Superior temporal gyrus (tissue), 1 donor: ENCODE measurements at regions not wholly inside any gene's neighbourhood (a gene's known extent, or its start where the extent isn't known, plus 50 kb on each side); places are given as distances from the start of the nearest gene placed in this dataset.
"Not testable (repeated sequence)": the region's sequence is repeated elsewhere in the genome, so short reads cannot be mapped to it uniquely, and the experiment has no call there.

ENCODE experiments used
- DNase-seq: peaks from one replicate; pipeline ENCODE4 v3.0.0-alpha.2; 2016; ENCODE audit errors: extremely low spot score

DNA sequence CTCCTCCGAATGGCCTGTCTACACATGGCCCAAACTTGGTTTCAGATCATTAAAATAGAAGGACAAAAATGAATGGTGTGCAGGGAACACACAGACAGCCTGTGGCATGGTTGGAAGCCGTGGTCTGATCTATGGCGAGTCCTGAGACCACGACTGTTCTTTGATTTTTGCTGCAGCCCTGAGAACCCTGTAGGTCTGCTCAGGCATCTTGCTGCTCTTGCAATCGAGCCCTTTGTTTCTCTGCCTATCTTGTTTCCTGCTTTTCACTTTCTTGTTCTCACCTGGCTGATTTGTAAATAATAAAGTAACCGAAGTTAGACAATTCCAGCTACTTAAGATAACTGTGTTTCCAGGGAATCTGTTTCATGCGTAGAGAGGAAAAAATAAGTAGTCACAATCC is 54.1 kb upstream of the NBPF9 start:
- DNase-seq, result not testable (repeated sequence)

DNA sequence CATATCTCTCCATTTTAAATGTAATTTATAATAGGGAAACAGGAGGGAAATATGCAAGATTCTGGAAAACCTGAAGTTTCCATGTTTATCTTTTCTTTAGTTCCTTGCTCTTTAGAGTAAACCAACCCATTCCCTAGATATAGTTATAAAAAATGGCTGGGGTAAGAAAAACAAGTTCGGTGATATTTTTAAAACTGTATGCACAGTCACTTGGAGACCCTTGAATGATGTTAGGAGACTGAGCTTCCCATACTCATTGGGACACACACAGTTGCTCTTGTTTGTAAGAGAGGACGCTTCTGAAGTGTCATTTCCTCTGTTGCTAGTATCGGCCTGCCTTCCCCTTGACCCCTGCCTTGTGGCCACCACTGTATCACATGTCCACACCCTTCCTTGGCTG is 55.0 kb upstream of the NBPF9 start:
- not testable (repeated sequence) for DNase-seq

DNA sequence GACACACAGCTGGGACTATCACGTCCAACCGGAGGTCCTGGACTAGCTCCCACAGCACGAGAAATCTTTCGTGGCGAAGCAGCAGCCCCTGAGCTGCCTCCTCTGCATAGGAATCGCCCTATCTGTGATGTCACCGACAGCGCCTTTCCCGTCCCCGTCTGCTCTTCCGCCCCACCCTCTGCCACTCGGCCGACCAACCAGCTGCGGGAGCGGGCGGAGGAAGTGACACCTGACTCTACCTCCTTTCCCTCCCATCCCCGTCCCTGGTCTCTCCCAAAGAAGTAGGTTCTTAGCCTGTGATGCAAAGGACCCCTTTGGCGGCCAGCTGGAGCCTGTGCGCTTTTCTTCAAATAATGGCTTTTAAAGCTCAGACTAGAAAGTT is 59.7 kb upstream of the NBPF9 start:
- not testable (repeated sequence) for DNase-seq

DNA sequence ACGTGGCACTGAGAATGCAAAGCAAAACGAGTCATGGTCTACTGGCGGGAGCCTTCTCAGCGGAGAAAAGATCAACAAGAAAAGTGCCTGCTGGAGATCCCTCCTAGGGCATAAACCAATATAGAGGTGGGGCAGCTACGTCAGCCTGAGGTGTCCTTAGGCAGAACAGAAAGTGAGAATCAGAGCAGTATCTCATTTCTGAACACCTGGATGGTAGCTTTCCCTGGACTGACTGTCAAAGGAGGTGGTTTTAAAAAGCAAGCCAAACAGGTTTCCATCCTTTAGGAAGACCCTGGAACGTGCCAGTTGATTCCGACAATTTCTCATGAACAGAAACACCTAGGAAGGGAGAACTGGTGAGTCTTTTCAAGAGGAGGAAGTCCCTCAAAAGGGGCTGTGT is 71.4 kb upstream of the NBPF9 start:
- peak; percentile 1 for DNase-seq

DNA sequence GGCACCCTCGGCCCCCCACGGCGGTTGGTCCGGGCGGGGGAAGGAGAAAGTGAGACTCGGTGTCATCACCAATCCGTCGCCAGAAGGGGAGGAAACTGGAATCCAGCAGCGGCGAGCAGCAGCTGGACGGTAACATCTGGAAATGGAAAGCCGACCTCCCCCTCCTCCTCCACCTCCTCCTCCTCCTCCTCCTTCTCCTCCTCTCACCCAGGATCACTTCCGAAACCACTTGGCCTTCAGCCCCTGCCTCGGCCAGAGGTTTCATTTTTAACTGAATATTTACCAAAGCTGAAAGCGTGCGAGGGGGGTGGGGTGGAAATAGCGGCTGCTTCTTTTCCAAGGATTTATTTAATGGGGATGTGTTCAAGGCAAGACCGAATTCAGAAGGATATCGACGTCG is 72.5 kb upstream of the NBPF9 start:
- DNase-seq, result not testable (repeated sequence)

DNA sequence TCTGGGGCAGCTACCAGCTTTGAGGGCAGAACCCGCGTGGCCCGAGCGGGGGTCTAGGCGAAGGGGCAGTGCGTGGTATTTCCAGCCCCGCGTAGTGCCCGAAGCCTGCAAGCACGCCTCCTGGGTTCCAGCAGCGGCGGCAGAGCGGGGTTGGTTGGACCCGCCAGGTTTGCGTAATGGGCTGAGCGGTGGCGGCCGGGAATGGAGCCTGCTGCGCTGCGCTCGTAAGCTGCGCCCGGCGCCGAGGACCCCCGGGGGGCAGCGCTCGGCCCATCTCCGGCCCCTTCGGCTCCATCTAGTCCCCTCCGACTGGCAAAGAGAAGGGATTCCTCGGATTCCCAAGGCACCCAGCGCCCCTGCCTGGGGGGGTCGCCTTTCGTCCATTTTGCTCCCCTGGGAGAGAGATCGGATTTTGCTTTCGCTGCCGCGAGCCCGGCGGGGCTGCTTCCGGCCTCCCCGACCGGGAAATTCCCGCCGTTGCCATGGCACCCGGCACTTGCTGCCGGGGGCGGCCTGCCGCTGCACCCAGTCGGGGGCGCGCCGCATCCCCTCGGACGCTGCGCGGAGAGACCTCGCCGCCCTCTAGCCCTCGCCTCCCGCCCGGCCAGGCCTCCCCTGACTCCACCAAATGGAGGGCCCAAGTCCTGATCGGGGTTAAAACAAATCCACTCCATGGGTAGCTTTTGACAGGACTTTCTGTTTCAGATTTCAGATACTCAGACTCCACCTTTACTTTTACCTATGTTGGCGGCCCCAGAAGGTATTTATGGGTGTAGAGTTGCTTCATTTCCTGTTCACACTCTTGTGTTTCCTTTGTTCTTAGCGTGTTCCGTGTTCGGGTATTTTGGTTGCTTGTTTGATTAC is 73.3 kb upstream of the NBPF9 start:
- peak; percentile 32 for DNase-seq

DNA sequence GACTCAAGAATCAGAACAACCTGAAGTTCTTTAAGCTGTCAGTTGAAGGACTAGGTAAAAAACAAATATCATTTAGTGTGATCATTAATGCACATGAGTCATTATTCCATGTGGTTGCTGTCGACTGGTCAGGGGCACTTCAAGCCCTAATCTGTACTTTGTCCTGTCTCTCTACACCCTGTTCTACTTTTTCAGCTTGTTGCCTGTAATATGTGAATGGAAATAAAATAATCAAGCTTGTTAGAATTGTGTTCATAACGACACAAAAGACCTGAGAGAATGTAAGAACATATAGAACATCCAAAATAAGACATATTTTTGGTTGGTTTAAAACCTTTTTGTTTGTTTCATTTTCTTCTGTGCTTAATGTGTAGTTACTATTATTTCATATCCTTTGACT is 87.4 kb upstream of the NBPF9 start:
- DNase-seq, result peak; percentile 2

DNA sequence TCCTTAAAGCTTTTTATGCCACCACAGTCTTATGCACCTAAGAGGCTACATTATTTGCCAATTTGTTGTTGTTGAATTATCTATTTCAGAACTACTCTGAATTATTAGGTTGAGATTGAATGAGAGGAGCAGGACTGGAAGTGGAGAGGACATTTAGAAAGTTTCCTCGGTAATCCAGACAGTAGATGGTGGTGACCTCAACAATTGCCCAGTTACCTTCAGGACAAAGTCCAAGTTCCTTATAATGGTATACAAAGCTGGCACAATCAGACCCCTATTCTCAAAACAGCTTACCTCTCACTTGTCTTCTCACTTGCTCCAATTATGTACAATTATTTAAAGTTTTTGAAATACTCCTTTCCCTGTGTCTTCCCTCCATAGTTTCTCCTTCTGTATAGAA is 93.3 kb upstream of the NBPF9 start:
- peak; percentile 10 for DNase-seq

DNA sequence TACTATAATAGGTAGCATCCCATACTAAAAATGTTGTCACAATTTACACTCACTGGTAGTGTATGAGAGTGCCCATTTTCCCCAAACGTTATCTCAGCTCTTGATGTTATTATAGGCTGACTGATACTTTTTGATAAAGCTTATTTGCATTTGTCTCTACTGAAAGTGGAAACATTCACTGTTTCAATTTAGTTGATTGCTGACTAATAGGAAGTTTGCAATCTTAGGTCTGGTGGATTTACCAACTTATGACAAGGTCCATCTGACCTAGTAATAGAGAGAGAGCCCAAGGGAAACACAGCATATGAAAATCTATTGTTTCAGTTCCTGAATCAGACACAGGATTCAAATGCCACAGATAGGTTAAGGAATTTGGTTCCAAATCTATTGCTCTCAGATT is 97.2 kb upstream of the NBPF9 start:
- DNase-seq, result peak; percentile 18

DNA sequence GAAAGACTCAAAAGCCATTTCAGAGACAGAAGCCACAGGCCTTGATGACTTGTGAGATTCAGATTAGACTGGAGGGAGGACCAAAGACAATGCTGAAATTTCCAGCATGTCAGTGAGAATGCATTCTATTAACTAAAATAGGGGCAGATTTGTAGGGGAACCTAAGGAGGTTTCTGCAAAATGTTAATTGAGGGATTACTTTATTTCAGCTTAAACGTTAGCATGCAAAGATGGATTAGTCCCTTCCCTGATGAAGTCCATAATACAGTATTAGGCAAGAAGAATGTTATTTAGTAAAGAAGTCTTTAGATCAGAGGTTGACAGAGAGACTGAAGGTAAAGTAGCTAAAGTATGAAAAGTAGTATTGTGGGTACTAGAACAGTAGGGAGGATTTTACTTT is 98.9 kb upstream of the NBPF9 start:
- not testable (repeated sequence) for DNase-seq

DNA sequence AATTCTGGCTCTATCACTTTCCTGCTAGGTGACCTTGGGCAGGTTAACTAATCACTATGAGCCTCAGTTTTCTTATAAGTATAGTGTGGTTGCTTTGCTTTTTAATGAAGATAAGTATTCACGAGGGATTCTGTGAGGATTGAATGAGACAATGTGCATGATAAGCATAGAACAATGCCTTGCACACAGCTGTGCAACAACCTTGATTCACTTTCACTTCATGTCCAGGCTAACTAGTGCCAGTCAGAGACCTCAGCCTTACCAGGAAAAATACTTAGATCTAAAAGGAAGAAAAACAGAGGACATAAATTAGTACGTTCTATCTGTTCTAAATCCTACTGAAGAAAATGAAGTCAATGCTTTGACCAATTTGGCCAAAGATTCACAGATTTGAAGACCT is 101.0 kb upstream of the NBPF9 start:
- not testable (repeated sequence) for DNase-seq

DNA sequence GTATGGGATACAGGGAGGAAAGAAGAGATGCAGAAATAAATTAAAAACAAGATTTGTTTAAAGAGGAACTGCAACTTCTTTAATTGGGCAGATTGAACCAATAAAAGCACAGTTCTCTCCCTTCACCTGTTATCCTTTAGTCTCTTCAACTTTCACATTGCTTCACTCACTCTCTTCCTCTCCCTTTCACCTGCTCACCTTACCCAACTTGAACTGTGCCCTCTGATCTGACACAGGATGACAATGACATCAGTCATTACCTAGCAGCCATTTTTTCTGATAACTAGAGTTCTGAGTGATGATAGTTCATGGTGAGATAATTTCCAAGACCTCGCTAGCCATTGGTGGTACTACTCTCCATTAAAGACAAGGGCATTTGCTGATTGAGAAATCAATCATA is 105.5 kb upstream of the NBPF9 start:
- DNase-seq, result not testable (repeated sequence)

DNA sequence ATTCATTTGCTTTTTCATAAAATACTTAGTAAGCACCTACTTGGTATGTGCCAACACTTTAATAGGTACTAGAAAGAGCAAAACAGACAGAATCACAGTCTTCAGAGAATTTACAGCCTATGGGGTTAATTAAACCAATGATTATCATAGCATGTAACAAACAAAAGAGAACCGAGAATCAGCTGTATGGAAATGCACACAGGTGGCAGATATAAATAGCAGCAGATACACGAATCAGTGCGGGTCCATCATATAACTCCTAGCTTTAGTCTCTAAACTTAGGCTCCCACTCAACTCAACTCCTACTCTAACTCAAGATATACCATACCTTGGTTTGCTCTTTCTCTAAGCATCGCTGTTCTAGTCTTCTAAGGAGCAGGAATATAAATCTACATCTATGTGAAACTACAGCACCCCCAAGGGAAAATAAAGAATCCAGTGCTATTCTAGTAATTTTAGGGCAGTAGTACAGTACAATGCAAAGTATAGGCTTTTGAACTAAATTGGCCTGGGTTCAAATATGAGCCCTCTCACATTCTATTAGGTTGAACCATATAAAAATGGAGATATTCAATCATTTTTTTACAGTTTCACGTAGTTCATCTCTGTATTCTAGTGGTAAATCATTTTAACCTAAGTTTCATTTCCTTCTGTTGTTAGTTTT is 108.5 kb upstream of the NBPF9 start:
- DNase-seq, result not testable (repeated sequence)

DNA sequence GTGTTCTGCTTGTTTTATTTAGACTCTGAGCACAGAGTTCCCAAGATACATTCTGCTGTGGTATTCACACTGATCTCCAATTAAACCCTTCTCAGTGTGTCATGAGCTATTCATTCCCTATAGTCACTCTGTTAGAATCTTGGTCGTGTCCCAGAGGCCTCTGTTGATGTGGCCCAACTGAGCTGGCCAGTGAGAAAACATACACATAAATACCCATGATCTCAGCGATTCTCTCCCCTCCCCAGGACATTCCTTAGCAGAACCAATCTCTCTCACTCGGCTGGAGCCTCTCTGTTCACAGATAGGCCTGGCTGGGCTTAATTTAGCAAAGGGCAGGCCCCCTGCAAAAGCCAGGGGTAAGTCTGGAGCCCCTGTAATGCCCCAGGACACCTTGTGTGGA is 109.6 kb upstream of the NBPF9 start:
- DNase-seq, result not testable (repeated sequence)

DNA sequence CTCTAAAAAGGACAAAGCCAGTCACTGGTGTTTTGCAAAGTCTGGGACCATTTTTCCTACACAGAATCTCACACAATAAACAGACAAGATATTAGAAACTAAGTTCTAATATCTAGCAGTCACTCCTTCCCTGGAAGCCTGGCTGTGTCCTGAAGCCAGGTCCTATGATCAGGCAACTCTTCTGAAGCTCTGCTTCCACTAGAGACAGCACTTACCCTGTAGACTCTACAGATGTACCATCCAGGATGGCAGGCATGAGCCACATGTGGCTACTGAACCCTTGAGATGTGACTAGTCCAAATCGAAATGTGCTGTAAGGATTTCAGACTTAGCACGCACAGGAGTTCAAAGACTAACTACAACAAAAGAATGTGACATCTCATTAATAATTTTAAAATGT is 110.3 kb upstream of the NBPF9 start:
- DNase-seq, result not testable (repeated sequence)

DNA sequence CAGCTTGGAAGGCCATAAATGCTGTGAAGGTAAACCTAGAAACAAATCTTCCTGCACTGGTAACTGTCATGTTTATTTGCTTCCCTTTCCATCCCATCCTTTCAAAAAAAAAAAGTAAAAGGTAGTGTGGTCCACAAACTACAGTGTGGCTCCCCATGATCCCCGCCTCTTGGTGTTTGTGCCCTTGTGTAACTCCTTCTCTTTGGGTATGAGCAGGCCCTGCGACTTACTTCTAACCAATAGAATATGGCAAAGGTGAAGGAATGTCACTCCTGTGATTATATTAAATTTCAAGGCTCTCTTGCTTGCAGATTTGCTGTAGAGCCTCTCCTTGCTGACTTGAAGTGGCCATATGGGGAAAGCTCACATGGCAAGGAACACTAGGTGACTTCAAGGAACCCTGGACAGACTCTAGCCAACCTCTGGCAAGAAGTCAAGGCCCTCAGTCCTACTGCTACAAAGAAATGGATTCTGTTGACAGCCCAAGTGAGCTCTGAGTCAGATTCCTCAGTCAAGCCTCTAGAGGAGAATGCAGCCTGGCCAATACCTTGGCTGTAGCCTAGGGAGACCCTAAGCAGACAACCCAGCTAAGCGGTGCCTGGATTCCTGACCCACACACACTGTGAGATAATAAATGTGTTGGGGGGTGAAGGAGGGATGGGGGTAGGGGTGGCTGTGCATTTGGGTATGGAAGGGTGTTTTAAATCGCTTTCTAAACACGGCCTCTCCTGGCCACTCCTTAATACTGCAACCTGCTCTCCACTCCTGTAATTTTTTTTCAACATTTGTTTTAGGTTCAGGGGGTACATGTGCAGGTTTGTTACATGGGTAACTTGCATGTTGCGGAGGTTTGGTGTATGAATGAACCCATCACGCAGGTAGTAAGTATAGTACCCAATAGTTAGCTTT is 115.0 kb upstream of the NBPF9 start:
- not testable (repeated sequence) for DNase-seq

DNA sequence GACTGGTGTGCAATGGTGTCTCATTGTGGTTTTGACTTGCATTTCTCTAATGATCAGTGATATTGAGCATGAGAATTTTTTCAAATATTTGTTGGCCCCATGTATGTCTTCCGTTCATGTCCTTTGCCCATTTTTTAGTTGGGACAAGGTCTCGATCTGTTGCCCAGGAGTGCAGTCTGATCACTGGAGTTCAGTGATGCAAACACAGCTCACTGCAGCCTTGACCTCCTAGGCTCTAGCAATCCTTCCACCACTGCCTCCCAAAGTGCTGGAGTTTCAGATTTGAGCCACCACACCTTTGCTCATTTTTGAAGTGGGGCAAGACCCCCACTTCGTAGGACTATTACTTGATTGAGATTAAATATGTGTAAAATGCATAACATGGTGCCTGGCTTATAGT is 116.2 kb upstream of the NBPF9 start:
- DNase-seq, result not testable (repeated sequence)

DNA sequence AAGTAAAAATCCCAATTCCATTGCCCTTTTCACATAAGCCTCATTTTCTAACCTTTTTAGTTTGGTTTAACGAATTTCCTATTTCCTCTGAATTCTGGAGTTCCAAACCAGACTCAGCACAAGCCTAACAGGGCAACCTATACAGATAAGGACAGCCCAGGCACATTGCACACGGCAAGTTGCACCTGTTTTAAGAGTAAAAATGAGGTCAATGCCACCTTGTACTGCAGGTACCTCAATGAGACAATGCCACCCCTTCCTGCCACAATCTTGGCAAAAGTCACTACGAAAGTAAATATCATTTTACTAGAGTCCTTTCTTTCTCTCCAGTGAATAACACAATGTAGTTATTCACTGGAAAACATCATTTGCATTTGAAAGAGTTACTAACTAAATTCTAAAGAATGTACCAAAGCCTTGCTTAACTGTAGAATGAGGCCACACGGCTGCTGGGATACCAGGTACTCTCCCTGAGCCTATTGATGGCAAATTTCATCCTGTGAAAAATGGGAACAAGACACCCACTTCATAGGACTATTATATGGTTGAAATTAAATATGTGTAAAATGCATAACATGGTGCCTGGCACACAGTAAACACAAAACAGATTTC is 117.2 kb upstream of the NBPF9 start:
- not testable (repeated sequence) for DNase-seq

DNA sequence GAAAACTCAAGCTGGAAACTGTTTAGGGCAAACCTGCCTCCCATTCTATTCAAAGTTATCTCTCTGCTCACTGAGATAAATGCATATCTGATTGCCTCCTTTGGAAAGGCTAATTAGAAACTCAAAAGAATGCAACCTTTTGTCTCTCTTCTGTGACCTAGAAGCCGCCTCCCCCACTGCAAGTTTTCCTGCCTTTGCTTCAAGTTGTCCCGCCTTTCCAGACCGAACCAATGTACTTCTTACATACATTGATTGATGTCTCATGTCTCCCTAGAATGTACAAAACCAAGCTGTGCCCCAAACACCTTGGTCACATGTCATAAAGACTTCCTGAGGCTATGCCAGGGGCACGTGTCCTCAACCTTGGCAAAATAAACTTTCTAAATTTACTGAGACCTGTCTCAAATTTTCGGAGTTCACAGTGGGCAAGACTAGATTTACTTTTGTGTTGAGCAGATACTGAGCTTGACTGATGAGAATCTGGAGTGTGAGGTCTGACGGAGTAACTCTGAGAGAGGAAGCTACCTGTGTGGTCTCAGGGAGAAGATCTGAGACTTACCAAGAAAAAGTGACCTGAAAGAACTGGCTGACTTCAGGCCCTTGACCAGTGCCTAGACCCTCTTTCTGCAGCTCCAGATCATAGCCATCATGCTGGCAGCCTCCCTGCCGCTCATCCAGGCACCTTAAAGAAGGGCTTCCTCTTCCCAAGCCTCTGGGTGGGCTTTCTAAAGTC is 124.7 kb upstream of the NBPF9 start:
- not testable (repeated sequence) for DNase-seq

DNA sequence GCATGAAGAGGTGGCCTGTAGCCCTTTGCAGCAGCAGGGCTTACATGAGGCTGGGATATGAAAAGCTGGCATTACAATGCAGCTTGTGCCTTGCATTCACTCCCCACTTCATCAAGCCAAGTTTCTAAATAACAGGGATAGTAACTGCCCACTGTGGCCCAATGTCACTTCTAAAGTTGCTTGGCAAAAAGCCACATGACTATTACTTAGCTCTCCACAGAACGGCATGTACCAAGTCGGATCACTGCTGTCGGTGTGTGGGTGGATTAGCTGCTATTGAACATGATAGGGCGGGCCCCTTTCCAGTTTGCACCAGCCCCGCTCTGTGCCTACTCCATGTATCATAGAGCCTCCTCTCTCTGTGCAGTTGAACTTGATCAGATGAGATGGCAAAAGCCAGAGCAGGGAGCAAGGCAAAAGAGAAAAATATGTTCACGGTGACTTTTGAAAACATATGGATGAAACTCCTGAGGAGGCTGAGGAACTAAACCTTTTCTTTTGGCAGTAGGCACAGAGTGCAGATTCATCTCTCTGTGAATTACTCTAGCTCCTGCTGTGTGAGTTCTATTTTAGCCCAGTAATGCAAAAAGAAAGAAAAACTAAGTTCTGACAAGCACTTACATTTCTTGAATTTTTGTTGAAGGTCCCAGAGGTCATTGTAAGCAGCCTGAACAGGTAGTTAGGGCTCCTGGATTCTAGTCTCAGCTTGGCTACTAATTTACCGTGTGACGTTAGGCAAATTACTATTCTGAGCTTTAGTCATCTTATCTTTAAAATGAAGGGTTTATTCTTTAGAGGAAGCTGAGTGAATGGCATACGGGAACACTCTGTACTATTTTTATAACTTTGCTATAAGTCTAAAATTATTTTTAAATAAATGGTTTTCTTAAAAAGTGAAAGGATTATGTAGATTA is 125.6 kb upstream of the NBPF9 start:
- DNase-seq, result not testable (repeated sequence)
